ENCODE measurements at regions not wholly inside any gene's neighbourhood (a gene's known extent, or its start where the extent isn't known, plus 50 kb on each side); places are given as distances from the start of the nearest gene placed in this dataset.

DNA sequence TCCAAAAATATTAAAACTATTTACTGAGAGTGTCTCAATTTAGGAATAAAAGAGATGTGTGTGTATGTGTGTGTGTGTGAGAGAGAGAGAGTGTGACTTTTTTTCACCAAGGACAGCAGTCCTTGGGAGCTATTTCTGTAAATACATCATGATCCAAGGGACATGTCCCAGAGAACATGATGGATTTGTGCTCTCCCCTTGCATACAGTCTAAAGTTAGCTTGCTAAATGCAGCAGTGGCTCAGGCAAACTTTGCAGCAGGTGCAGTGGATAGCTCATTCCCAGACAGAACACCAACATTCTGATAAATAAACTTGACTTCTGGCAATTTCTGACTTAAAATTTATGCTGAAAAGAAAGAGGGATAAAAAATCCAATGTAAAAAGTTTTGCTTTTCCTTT is 55.4 kb upstream of the SGCD start:
- no peak for DNase-seq (ENCODE audit: low read depth)

- no peak for DNase-seq (ENCODE audit: low read depth)
These were observed 54.8 kb upstream of the SGCD start for GRCh38 chr5:156272139-156272538.

- no peak for DNase-seq (ENCODE audit: low read depth)
These were observed 53.6 kb upstream of the SGCD start for GRCh38 chr5:156273325-156273724.

DNA sequence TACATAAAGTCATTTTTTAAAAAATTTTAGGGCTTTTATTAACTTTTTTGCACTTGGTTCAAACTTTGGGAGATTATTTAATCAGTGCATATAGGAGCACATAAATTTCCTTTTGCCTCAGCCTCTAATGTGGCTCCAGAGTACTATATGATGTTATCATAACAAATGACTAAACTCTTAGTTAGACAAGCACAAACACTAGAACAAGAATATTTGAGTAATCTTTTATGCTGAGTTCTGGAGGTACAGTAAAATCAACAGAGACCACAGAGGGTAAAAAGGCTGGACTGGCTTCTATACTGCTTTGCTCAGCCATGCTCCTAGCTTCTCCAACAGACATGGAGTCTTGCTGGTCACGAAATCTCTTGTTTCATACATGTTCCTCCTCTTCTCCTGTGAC is 52.5 kb upstream of the SGCD start:
- no peak for DNase-seq (ENCODE audit: low read depth)
